ENCODE measurements at regions not wholly inside any gene's neighbourhood (a gene's known extent, or its start where the extent isn't known, plus 50 kb on each side); places are given as distances from the start of the nearest gene placed in this dataset.

- Histone ChIP-seq H3K36me3 (ENCODE audit: low read depth, low read length) (no peaks in the 10 kb centered on the region), H3K27me3 (ENCODE audit: low read length) (no peaks in the 10 kb centered on the region), H3K4me3 (ENCODE audit: low read length) (no peak overlapping the region), H3K9ac (ENCODE audit: low read length) (no peak overlapping the region), H2AFZ (ENCODE audit: low read length) (no peak overlapping the region), H3K4me2 (ENCODE audit: low read length) (no peak overlapping the region), H3F3A (ENCODE audit: low read length, unreplicated experiment) (no peaks in the 10 kb centered on the region), H3K9me2 (replicated peaks; ENCODE audit: low read length) (no peaks in the 10 kb centered on the region), H3K9me3 (ENCODE audit: low read length) (no peaks in the 10 kb centered on the region), H3K27ac (ENCODE audit: low read length) (no peak overlapping the region), H3K4me1 (ENCODE audit: insufficient read depth, low read length) (no peaks in the 10 kb centered on the region), H3K79me2 (ENCODE audit: low read length) (no peaks in the 10 kb centered on the region), H4K20me1 (ENCODE audit: low read length) (no peaks in the 10 kb centered on the region)
- no peak for ATAC-seq
- POLR2A ChIA-PET (ENCODE audit: unreplicated experiment): no interaction called here
- CTCF ChIA-PET: no interaction called here
- TF ChIP-seq, protein P1, sequence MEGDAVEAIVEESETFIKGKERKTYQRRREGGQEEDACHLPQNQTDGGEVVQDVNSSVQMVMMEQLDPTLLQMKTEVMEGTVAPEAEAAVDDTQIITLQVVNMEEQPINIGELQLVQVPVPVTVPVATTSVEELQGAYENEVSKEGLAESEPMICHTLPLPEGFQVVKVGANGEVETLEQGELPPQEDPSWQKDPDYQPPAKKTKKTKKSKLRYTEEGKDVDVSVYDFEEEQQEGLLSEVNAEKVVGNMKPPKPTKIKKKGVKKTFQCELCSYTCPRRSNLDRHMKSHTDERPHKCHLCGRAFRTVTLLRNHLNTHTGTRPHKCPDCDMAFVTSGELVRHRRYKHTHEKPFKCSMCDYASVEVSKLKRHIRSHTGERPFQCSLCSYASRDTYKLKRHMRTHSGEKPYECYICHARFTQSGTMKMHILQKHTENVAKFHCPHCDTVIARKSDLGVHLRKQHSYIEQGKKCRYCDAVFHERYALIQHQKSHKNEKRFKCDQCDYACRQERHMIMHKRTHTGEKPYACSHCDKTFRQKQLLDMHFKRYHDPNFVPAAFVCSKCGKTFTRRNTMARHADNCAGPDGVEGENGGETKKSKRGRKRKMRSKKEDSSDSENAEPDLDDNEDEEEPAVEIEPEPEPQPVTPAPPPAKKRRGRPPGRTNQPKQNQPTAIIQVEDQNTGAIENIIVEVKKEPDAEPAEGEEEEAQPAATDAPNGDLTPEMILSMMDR (conservative IDR thresholded peaks at IDR 0.05; ENCODE audit: low read depth, low read length): no peak
- TF ChIP-seq EZH2phosphoT487 (IDR thresholded peaks at IDR 0.05; ENCODE audit: borderline replicate concordance, low read length): no peak
- TF ChIP-seq EZH2 (IDR thresholded peaks at IDR 0.05; ENCODE audit: low read length, unreplicated experiment): no peak
- BruUV-seq (replicated peaks): no TSS peak
- DNase-seq: no peak
- intact Hi-C loops (cut with micrococcal nuclease): no loop called here
These were observed 159.2 kb upstream of the SLC38A2 start for GRCh38 chr12:46531804-46532203.

DNA sequence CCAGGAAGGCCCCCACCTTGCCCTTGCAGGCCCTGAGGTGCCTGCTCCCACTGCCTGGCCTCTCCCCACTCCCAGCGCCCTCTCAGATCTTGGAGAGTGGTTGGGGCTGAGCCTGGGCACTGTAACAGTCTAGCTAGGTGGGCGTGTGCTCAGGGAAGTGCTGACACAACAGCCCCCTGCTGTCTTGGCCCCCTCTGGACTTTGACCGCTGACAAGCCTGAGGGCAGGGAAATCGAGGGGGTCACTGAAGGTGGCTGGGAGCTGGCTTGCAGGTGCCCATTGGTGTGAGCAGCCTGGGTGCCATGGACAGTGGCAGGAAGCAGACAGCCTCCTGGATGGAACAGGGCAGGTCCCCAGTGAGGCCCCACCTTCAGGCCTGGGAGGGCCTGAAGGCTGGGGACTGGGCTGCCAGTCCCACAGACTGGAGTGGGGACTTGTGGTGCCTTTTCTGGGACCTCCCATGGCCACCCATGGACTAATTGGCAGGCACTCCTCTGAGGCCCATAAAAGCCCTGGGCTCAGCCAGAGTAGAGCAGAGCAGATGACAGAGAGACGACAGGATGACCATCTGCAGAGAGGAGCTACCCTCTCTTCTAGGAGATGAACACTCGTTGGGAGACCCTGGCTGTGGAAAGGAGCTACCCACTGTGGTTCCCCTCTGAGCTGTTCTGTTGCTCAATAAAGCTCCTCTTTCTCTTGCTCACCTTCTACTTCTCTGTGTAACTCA lies 158.6 kb upstream of the SLC38A2 start:
- DNase-seq (no peak), ATAC-seq (no peak)
- TF ChIP-seq EZH2phosphoT487 (IDR thresholded peaks at IDR 0.05; ENCODE audit: borderline replicate concordance, low read length): no peak
- TF ChIP-seq EZH2 (IDR thresholded peaks at IDR 0.05; ENCODE audit: low read length, unreplicated experiment): no peak
- TF ChIP-seq, protein P1 (conservative IDR thresholded peaks at IDR 0.05; ENCODE audit: low read depth, low read length): no peak
- Histone ChIP-seq H3K79me2 (ENCODE audit: low read length) (no peaks in the 10 kb centered on the region), H2AFZ (ENCODE audit: low read length) (no peak overlapping the region), H3K27me3 (ENCODE audit: low read length) (no peaks in the 10 kb centered on the region), H3K9ac (ENCODE audit: low read length) (no peak overlapping the region), H3K9me2 (replicated peaks; ENCODE audit: low read length) (no peaks in the 10 kb centered on the region), H3F3A (ENCODE audit: low read length, unreplicated experiment) (no peaks in the 10 kb centered on the region), H4K20me1 (ENCODE audit: low read length) (no peaks in the 10 kb centered on the region), H3K4me1 (ENCODE audit: insufficient read depth, low read length) (no peaks in the 10 kb centered on the region), H3K9me3 (ENCODE audit: low read length) (no peaks in the 10 kb centered on the region), H3K27ac (ENCODE audit: low read length) (no peak overlapping the region), H3K36me3 (ENCODE audit: low read depth, low read length) (no peaks in the 10 kb centered on the region), H3K4me2 (ENCODE audit: low read length) (no peak overlapping the region), H3K4me3 (ENCODE audit: low read length) (no peak overlapping the region)
- ChIA-PET CTCF (no interaction called here), POLR2A (ENCODE audit: unreplicated experiment) (no interaction called here)
- BruUV-seq (replicated peaks): no TSS peak
- intact Hi-C loops (cut with micrococcal nuclease): no loop called here

DNA sequence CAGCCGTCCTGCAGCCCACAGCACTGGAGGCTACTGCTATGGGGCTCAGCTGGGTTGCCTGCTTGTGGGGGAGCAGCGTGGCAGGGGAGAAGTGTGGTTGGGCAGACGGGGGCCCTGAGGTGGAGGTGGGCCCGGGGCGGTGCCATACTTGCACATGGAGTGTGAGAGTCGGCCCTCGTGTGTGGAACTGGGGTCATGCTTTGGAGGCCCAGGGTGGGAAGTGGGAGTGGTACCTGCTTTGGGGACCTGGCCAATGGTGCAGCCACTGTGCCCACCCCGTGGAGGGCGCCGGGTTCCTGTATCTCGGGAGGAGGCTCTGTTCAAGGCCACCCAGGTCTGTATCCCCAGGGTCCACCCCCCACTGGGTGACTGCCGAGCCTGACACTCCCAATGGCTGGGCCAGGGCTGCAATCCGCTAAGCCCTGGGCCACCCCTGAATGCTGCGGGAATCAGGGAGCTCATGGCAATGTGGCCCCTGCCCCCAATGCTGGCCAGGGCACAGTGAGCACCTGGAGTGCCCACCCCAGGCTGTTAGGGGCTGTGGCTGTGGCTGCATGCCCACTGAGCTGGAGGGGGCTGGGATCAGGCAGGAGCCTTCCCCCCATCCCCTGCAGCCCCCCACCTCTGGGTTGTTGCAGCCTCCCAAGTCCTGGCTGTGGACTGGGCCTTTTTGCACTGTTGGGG lies 157.9 kb upstream of the SLC38A2 start:
- no peak overlapping the region for H3K4me3 ChIP-seq (ENCODE audit: low read length)
- POLR2A ChIA-PET (ENCODE audit: unreplicated experiment): no interaction called here
- H2AFZ ChIP-seq (ENCODE audit: low read length): no peak overlapping the region
- no peaks in the 10 kb centered on the region for H3K27me3 ChIP-seq (ENCODE audit: low read length)
- H4K20me1 ChIP-seq (ENCODE audit: low read length): no peaks in the 10 kb centered on the region
- intact Hi-C loops (cut with micrococcal nuclease): no loop called here
- H3K27ac ChIP-seq (ENCODE audit: low read length): no peak overlapping the region
- CTCF ChIA-PET: no interaction called here
- H3K9me3 ChIP-seq (ENCODE audit: low read length): no peaks in the 10 kb centered on the region
- DNase-seq (no peak), ATAC-seq (no peak)
- TF ChIP-seq EZH2 (IDR thresholded peaks at IDR 0.05; ENCODE audit: low read length, unreplicated experiment): no peak
- no peaks in the 10 kb centered on the region for H3K36me3 ChIP-seq (ENCODE audit: low read depth, low read length)
- H3K9me2 ChIP-seq (replicated peaks; ENCODE audit: low read length): no peaks in the 10 kb centered on the region
- no peak overlapping the region for H3K9ac ChIP-seq (ENCODE audit: low read length)
- no peaks in the 10 kb centered on the region for H3K4me1 ChIP-seq (ENCODE audit: insufficient read depth, low read length)
- no peaks in the 10 kb centered on the region for H3F3A ChIP-seq (ENCODE audit: low read length, unreplicated experiment)
- BruUV-seq (replicated peaks): no TSS peak
- no peaks in the 10 kb centered on the region for H3K79me2 ChIP-seq (ENCODE audit: low read length)
- no peak overlapping the region for H3K4me2 ChIP-seq (ENCODE audit: low read length)

Measured in PC-3 (cell line).